ENCODE measurements at regions not wholly inside any gene's neighbourhood (a gene's known extent, or its start where the extent isn't known, plus 50 kb on each side); places are given as distances from the start of the nearest gene placed in this dataset.

GRCh38 chr6:169962604-169963469, 211.4 kb downstream of the ERMARD start:
- Histone ChIP-seq H3K4me1 (ENCODE audit: control insufficient read depth, insufficient read depth, low read length) (peaks cover 9% of the 10 kb centered on the region; the same call in 1 of the 2 replicates), H3K27ac (ENCODE audit: low read depth, low read length) (no peak overlapping the region), H3K27me3 (ENCODE audit: control insufficient read depth, insufficient read depth, low read length) (peaks cover 20% of the 10 kb centered on the region), H3K36me3 (ENCODE audit: control insufficient read depth, insufficient read depth, low read length) (no peaks in the 10 kb centered on the region), H3K4me3 (ENCODE audit: low read depth, low read length) (peak overlapping the region; percentile 57), H3K9ac (ENCODE audit: low read length) (no peak overlapping the region), H3K9me3 (ENCODE audit: control insufficient read depth, insufficient read depth, low read depth, low read length) (peaks cover 9% of the 10 kb centered on the region; the same call in 1 of the 2 replicates)

GRCh38 chr6:169961772-169962561, 210.5 kb downstream of the ERMARD start:
- Histone ChIP-seq H3K27me3 (ENCODE audit: control insufficient read depth, insufficient read depth, low read length) (peaks cover 20% of the 10 kb centered on the region), H3K9ac (ENCODE audit: low read length) (peak overlapping the region; percentile 59), H3K9me3 (ENCODE audit: control insufficient read depth, insufficient read depth, low read depth, low read length) (0 out of 2 replicates have a peak, but pooled peaks cover 6% of the 10 kb centered on the region)

GRCh38 chr6:169960886-169961611, 209.6 kb downstream of the ERMARD start:
- H3K27ac ChIP-seq (ENCODE audit: low read depth, low read length), result no peak overlapping the region
- H3K9ac ChIP-seq (ENCODE audit: low read length), result no peak overlapping the region
- H3K36me3 ChIP-seq (ENCODE audit: control insufficient read depth, insufficient read depth, low read length), result no peaks in the 10 kb centered on the region
- no peak overlapping the region for H3K4me3 ChIP-seq (ENCODE audit: low read depth, low read length)
- peaks cover 20% of the 10 kb centered on the region for H3K27me3 ChIP-seq (ENCODE audit: control insufficient read depth, insufficient read depth, low read length)
- peaks cover 9% of the 10 kb centered on the region; the same call in 1 of the 2 replicates for H3K4me1 ChIP-seq (ENCODE audit: control insufficient read depth, insufficient read depth, low read length)
- no peaks in the 10 kb centered on the region for H3K9me3 ChIP-seq (ENCODE audit: control insufficient read depth, insufficient read depth, low read depth, low read length)

More at GRCh38 chr6:169961772-169962561, 210.5 kb downstream of the ERMARD start:
- Histone ChIP-seq H3K4me1 (ENCODE audit: control insufficient read depth, insufficient read depth, low read length) (peaks cover 9% of the 10 kb centered on the region; the same call in 1 of the 2 replicates), H3K27ac (ENCODE audit: low read depth, low read length) (no peak overlapping the region), H3K36me3 (ENCODE audit: control insufficient read depth, insufficient read depth, low read length) (no peaks in the 10 kb centered on the region), H3K4me3 (ENCODE audit: low read depth, low read length) (peak overlapping the region; percentile 57)

GRCh38 chr6:169960521-169960885, 209.1 kb downstream of the ERMARD start:
- Histone ChIP-seq H3K4me1 (ENCODE audit: control insufficient read depth, insufficient read depth, low read length) (peaks cover 13% of the 10 kb centered on the region; the same call in 1 of the 2 replicates), H3K27me3 (ENCODE audit: control insufficient read depth, insufficient read depth, low read length) (peaks cover 20% of the 10 kb centered on the region), H3K27ac (ENCODE audit: low read depth, low read length) (no peak overlapping the region), H3K9me3 (ENCODE audit: control insufficient read depth, insufficient read depth, low read depth, low read length) (no peaks in the 10 kb centered on the region), H3K9ac (ENCODE audit: low read length) (no peak overlapping the region), H3K36me3 (ENCODE audit: control insufficient read depth, insufficient read depth, low read length) (no peaks in the 10 kb centered on the region), H3K4me3 (ENCODE audit: low read depth, low read length) (no peak overlapping the region)

- Histone ChIP-seq H3K9me3 (ENCODE audit: control insufficient read depth, insufficient read depth, low read depth, low read length) (no peaks in the 10 kb centered on the region), H3K27ac (ENCODE audit: low read depth, low read length) (no peak overlapping the region), H3K36me3 (ENCODE audit: control insufficient read depth, insufficient read depth, low read length) (no peaks in the 10 kb centered on the region), H3K27me3 (ENCODE audit: control insufficient read depth, insufficient read depth, low read length) (peaks cover 20% of the 10 kb centered on the region), H3K4me3 (ENCODE audit: low read depth, low read length) (no peak overlapping the region), H3K4me1 (ENCODE audit: control insufficient read depth, insufficient read depth, low read length) (peaks cover 17% of the 10 kb centered on the region), H3K9ac (ENCODE audit: low read length) (no peak overlapping the region)
Observed at GRCh38 chr6:169960003-169960344, 208.6 kb downstream of the ERMARD start.

- Histone ChIP-seq H3K36me3 (ENCODE audit: control insufficient read depth, insufficient read depth, low read length) (no peaks in the 10 kb centered on the region), H3K4me1 (ENCODE audit: control insufficient read depth, insufficient read depth, low read length) (peaks cover 17% of the 10 kb centered on the region), H3K9ac (ENCODE audit: low read length) (no peak overlapping the region), H3K9me3 (ENCODE audit: control insufficient read depth, insufficient read depth, low read depth, low read length) (no peaks in the 10 kb centered on the region), H3K27ac (ENCODE audit: low read depth, low read length) (no peak overlapping the region), H3K27me3 (ENCODE audit: control insufficient read depth, insufficient read depth, low read length) (peaks cover 20% of the 10 kb centered on the region), H3K4me3 (ENCODE audit: low read depth, low read length) (no peak overlapping the region)
Observed at GRCh38 chr6:169959136-169960002, 207.9 kb downstream of the ERMARD start.

GRCh38 chr6:169958510-169958909, 207.1 kb downstream of the ERMARD start:
- Histone ChIP-seq H3K9ac (ENCODE audit: low read length) (no peak overlapping the region), H3K27me3 (ENCODE audit: control insufficient read depth, insufficient read depth, low read length) (peaks cover 20% of the 10 kb centered on the region), H3K4me1 (ENCODE audit: control insufficient read depth, insufficient read depth, low read length) (peaks cover 17% of the 10 kb centered on the region), H3K4me3 (ENCODE audit: low read depth, low read length) (no peak overlapping the region), H3K36me3 (ENCODE audit: control insufficient read depth, insufficient read depth, low read length) (no peaks in the 10 kb centered on the region), H3K9me3 (ENCODE audit: control insufficient read depth, insufficient read depth, low read depth, low read length) (no peaks in the 10 kb centered on the region), H3K27ac (ENCODE audit: low read depth, low read length) (no peak overlapping the region)

- H3K27ac ChIP-seq (ENCODE audit: low read depth, low read length), result no peak overlapping the region
- H3K36me3 ChIP-seq (ENCODE audit: control insufficient read depth, insufficient read depth, low read length), result no peaks in the 10 kb centered on the region
- H3K9me3 ChIP-seq (ENCODE audit: control insufficient read depth, insufficient read depth, low read depth, low read length), result no peaks in the 10 kb centered on the region
- peaks cover 14% of the 10 kb centered on the region for H3K27me3 ChIP-seq (ENCODE audit: control insufficient read depth, insufficient read depth, low read length)
- H3K4me3 ChIP-seq (ENCODE audit: low read depth, low read length), result no peak overlapping the region
- H3K4me1 ChIP-seq (ENCODE audit: control insufficient read depth, insufficient read depth, low read length), result peaks cover 15% of the 10 kb centered on the region
- no peak overlapping the region for H3K9ac ChIP-seq (ENCODE audit: low read length)
Observed at GRCh38 chr6:169957351-169957963, 206.0 kb downstream of the ERMARD start.

- Histone ChIP-seq H3K4me1 (ENCODE audit: control insufficient read depth, insufficient read depth, low read length) (peaks cover 11% of the 10 kb centered on the region), H3K9me3 (ENCODE audit: control insufficient read depth, insufficient read depth, low read depth, low read length) (no peaks in the 10 kb centered on the region), H3K27ac (ENCODE audit: low read depth, low read length) (no peak overlapping the region), H3K4me3 (ENCODE audit: low read depth, low read length) (no peak overlapping the region), H3K27me3 (ENCODE audit: control insufficient read depth, insufficient read depth, low read length) (peaks cover 6% of the 10 kb centered on the region), H3K9ac (ENCODE audit: low read length) (no peak overlapping the region), H3K36me3 (ENCODE audit: control insufficient read depth, insufficient read depth, low read length) (no peaks in the 10 kb centered on the region)
Observed at GRCh38 chr6:169956580-169956979, 205.2 kb downstream of the ERMARD start.
